Left lung (tissue), 4 donors: ENCODE measurements at regions not wholly inside any gene's neighbourhood (a gene's known extent, or its start where the extent isn't known, plus 50 kb on each side); places are given as distances from the start of the nearest gene placed in this dataset.

Experiments used
- ATAC-seq: fragments of 200-7000 bp; cut with Tn5 transposase; one replicate; pipeline ENCODE4 v1.9.1; 2020; ENCODE audit warnings: moderate library complexity
- DNase-seq, 4 donors: peaks; one replicate each; pipeline ENCODE4 v3.0.0-alpha.2; 2013 to 2020
- H3K27ac ChIP-seq, 2 donors: fragments of 200-600 bp; sonication (generic) in 1 of 2; one replicate each; pipeline versions ENCODE4 v1.5.0 to v1.8.0; 2020 to 2021
- H3K27me3 ChIP-seq, 2 donors: fragments of 200-600 bp; sonication (generic) in 1 of 2; one replicate each; pipeline versions ENCODE4 v1.5.0 to v1.8.0; 2020 to 2021
- H3K36me3 ChIP-seq, 2 donors: fragments of 200-600 bp; sonication (generic) in 1 of 2; one replicate each; pipeline versions ENCODE4 v1.5.0 to v1.8.0; 2020 to 2021
- H3K4me1 ChIP-seq, 2 donors: fragments of 200-600 bp; one replicate each; pipeline ENCODE4 v1.8.0; 2021
- H3K4me3 ChIP-seq, 2 donors: fragments of 200-600 bp; sonication (generic) in 1 of 2; one replicate each; pipeline versions ENCODE4 v1.5.0 to v1.8.0; 2020 to 2021; ENCODE audit warnings: mild to moderate bottlenecking in 1 of 2
- H3K9me3 ChIP-seq, 2 donors: fragments of 200-600 bp; sonication (generic) in 1 of 2; one replicate each; pipeline versions ENCODE4 v1.5.0 to v1.8.0; 2020 to 2021
- CTCF ChIP-seq, 2 donors: fragments of 200-600 bp; sonication (generic) in 1 of 2; IDR thresholded peaks; one replicate each; pipeline versions ENCODE4 v1.5.0 to v1.8.0; 2021; ENCODE audit warnings: antibody characterized with exemption in 2 of 2
- intact Hi-C, 2 donors: fragments of 100-400 bp; cut with DNase I; formaldehyde crosslinking; loops; one replicate each; pipeline versions ENCODE4 v1.11.2 to v1.14.2; 2022
- donor health status: DM: no; HTN: yes; CAD: no.
- donor health status: DM: no; HTN: no; CAD: no.

GRCh38 chr18:37675699-37676098, 110.1 kb upstream of the CELF4 start:
- H3K4me3 ChIP-seq: no peak overlapping the region
- peaks cover 0 to 3% of the 10 kb centered on the region in 2 donors for H3K27me3 ChIP-seq
- peaks cover 0 to 16% of the 10 kb centered on the region in 2 donors for H3K9me3 ChIP-seq
- no peaks in the 10 kb centered on the region for H3K4me1 ChIP-seq
- no peaks in the 10 kb centered on the region for H3K36me3 ChIP-seq
- no peak for DNase-seq
- ATAC-seq: no peak
- intact Hi-C loops: no loop called here
- TF ChIP-seq CTCF (IDR thresholded peaks at IDR 0.05): no peak
- H3K27ac ChIP-seq: no peak overlapping the region

GRCh38 chr18:37674570-37674969, 109.0 kb upstream of the CELF4 start:
- Histone ChIP-seq H3K27ac (no peak overlapping the region), H3K4me3 (no peak overlapping the region), H3K4me1 (no peaks in the 10 kb centered on the region), H3K9me3 (peaks cover 0 to 16% of the 10 kb centered on the region in 2 donors), H3K36me3 (no peaks in the 10 kb centered on the region), H3K27me3 (peaks cover 0 to 3% of the 10 kb centered on the region in 2 donors)
- intact Hi-C loops: no loop called here
- TF ChIP-seq CTCF (IDR thresholded peaks at IDR 0.05): no peak
- no peak for DNase-seq
- no peak for ATAC-seq

- DNase-seq (no peak), ATAC-seq (no peak)
- H3K4me1 ChIP-seq: no peaks in the 10 kb centered on the region
- intact Hi-C loops: no loop called here
- H3K36me3 ChIP-seq: no peaks in the 10 kb centered on the region
- peaks cover 0 to 16% of the 10 kb centered on the region in 2 donors for H3K9me3 ChIP-seq
- H3K27ac ChIP-seq: no peak overlapping the region
- H3K27me3 ChIP-seq: peaks cover 0 to 3% of the 10 kb centered on the region in 2 donors
- no peak overlapping the region for H3K4me3 ChIP-seq
- no peak for TF ChIP-seq CTCF (IDR thresholded peaks at IDR 0.05)
Observed at GRCh38 chr18:37673671-37674070, 108.1 kb upstream of the CELF4 start.

GRCh38 chr18:37672932-37673595, 107.5 kb upstream of the CELF4 start:
- ATAC-seq: no peak
- H3K4me1 ChIP-seq: no peaks in the 10 kb centered on the region
- H3K36me3 ChIP-seq: no peaks in the 10 kb centered on the region
- no peak for TF ChIP-seq CTCF (IDR thresholded peaks at IDR 0.05)
- H3K27me3 ChIP-seq: peaks cover 0 to 3% of the 10 kb centered on the region in 2 donors
- intact Hi-C loops: no loop called here
- H3K9me3 ChIP-seq: peaks cover 0 to 16% of the 10 kb centered on the region in 2 donors
- no peak overlapping the region for H3K27ac ChIP-seq
- no peak for DNase-seq
- no peak overlapping the region for H3K4me3 ChIP-seq

GRCh38 chr18:37672001-37672400, 106.4 kb upstream of the CELF4 start:
- ATAC-seq: no peak

More at GRCh38 chr18:37672001-37672400, 106.4 kb upstream of the CELF4 start:
- H3K27ac ChIP-seq: no peak overlapping the region
- TF ChIP-seq CTCF (IDR thresholded peaks at IDR 0.05): no peak
- no peaks in the 10 kb centered on the region for H3K36me3 ChIP-seq
- H3K4me1 ChIP-seq: no peaks in the 10 kb centered on the region
- H3K4me3 ChIP-seq: no peak overlapping the region
- H3K9me3 ChIP-seq: peaks cover 0 to 16% of the 10 kb centered on the region in 2 donors
- H3K27me3 ChIP-seq: no peaks in the 10 kb centered on the region
- intact Hi-C loops: no loop called here
- DNase-seq: no peak
